ENCODE measurements at regions not wholly inside any gene's neighbourhood (a gene's known extent, or its start where the extent isn't known, plus 50 kb on each side); places are given as distances from the start of the nearest gene placed in this dataset.

- H3K27me3 Mint-ChIP-seq (ENCODE audit: low read depth), result peaks cover 53% of the 10 kb centered on the region
- no peak for TF ChIP-seq CTCF (IDR thresholded peaks at IDR 0.05; ENCODE audit: unreplicated experiment in 3 of 3)
- H3K36me3 Mint-ChIP-seq (ENCODE audit: low read depth), result no peaks in the 10 kb centered on the region
- peaks cover 4% of the 10 kb centered on the region for H3K9me3 Mint-ChIP-seq
- H3K4me3 Mint-ChIP-seq, result no peak overlapping the region
- no peak overlapping the region for H3K27ac Mint-ChIP-seq
- H3K4me1 Mint-ChIP-seq, result peaks cover 15% of the 10 kb centered on the region
Observed at GRCh38 chr2:71926089-71926447, 221.6 kb downstream of the CYP26B1 start.

DNA sequence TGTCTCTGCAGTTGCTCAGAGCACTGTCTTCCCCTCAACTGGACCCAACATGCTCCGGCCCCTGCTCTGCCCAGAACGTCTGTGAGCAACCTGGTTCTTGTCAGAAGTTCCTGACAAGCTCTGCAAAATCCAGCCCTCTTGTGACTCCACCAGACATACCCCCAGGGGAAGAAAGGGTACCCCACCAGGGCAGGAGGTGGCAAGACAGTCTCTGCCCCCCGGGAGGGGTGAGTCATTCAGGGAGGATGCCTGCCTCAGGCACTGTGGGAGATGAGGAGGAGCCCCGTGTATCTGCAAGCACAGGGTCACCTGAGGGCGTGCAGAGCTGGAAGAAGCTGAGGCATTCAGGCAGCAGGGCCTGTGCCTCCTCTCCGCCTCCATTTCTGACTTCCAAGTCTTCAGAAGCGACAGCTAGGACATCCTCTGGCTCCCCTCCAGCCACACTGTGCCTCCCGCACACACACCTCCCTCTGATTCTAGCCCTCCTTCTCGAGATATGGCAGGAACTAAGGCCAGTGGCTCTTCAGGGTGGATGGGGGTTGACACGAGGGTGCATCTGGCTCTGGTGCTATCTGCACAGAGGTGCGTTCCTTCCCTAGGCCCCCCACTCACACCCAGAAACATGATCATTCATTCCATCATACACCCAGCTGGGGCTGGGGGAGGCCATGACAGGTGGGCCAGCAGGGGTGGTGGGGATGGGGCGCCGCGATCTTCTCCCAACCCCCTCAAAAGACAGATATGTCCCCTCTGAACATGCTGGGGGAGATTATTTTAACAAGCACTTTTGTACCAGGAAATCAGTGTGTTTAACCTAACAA is 222.2 kb downstream of the CYP26B1 start:
- H3K4me3 Mint-ChIP-seq, result no peak overlapping the region
- H3K27ac Mint-ChIP-seq, result no peak overlapping the region
- peaks cover 15% of the 10 kb centered on the region for H3K4me1 Mint-ChIP-seq
- H3K36me3 Mint-ChIP-seq (ENCODE audit: low read depth), result no peaks in the 10 kb centered on the region
- peaks cover 6% of the 10 kb centered on the region for H3K9me3 Mint-ChIP-seq
- TF ChIP-seq CTCF (IDR thresholded peaks at IDR 0.05; ENCODE audit: unreplicated experiment in 3 of 3), result no peak
- H3K27me3 Mint-ChIP-seq (ENCODE audit: low read depth), result peaks cover 56% of the 10 kb centered on the region

- H3K9me3 Mint-ChIP-seq, result peaks cover 6% of the 10 kb centered on the region
- H3K4me1 Mint-ChIP-seq, result peaks cover 15% of the 10 kb centered on the region
- H3K27me3 Mint-ChIP-seq (ENCODE audit: low read depth), result peaks cover 56% of the 10 kb centered on the region
- TF ChIP-seq CTCF (IDR thresholded peaks at IDR 0.05; ENCODE audit: unreplicated experiment in 3 of 3), result peak; percentile 81 to 87 (median 85)
- no peak overlapping the region for H3K4me3 Mint-ChIP-seq
- H3K27ac Mint-ChIP-seq, result no peak overlapping the region
- no peaks in the 10 kb centered on the region for H3K36me3 Mint-ChIP-seq (ENCODE audit: low read depth)
Observed at GRCh38 chr2:71923887-71924533, 223.7 kb downstream of the CYP26B1 start.

DNA sequence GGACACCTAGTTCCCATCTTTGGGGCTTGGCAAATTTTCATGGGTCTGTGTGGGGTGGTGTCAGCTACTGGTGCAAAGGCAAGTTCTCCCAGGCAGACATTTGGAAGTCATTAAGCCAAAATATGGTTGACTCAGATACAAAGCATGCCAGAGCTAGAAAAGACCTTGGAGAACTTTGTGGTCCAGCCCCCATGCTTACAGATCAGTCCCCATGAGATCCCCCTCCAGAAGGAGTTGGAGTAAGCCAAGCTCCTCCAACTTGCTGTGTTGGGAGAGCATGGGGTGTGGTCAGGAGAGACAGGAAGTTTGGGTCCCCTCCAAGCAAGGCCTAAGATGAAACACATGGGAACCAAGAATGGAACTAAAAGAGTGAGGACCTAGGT is 224.5 kb downstream of the CYP26B1 start:
- no peak overlapping the region for H3K27ac Mint-ChIP-seq
- no peak for TF ChIP-seq CTCF (IDR thresholded peaks at IDR 0.05; ENCODE audit: unreplicated experiment in 3 of 3)
- no peak overlapping the region for H3K4me3 Mint-ChIP-seq
- peaks cover 15% of the 10 kb centered on the region for H3K4me1 Mint-ChIP-seq
- peaks cover 56% of the 10 kb centered on the region for H3K27me3 Mint-ChIP-seq (ENCODE audit: low read depth)
- H3K9me3 Mint-ChIP-seq, result peaks cover 11% of the 10 kb centered on the region
- H3K36me3 Mint-ChIP-seq (ENCODE audit: low read depth), result peaks cover 3% of the 10 kb centered on the region

- H3K36me3 Mint-ChIP-seq (ENCODE audit: low read depth), result peaks cover 3% of the 10 kb centered on the region
- H3K4me1 Mint-ChIP-seq, result peaks cover 15% of the 10 kb centered on the region
- no peak overlapping the region for H3K4me3 Mint-ChIP-seq
- TF ChIP-seq CTCF (IDR thresholded peaks at IDR 0.05; ENCODE audit: unreplicated experiment in 3 of 3), result no peak
- H3K27ac Mint-ChIP-seq, result no peak overlapping the region
- H3K27me3 Mint-ChIP-seq (ENCODE audit: low read depth), result peaks cover 56% of the 10 kb centered on the region
- peaks cover 14% of the 10 kb centered on the region for H3K9me3 Mint-ChIP-seq
Observed at GRCh38 chr2:71922499-71923142, 225.0 kb downstream of the CYP26B1 start.

Measured in nephron (organoid).